Gastrocnemius medialis (tissue), 4 donors: ENCODE measurements at regions not wholly inside any gene's neighbourhood (a gene's known extent, or its start where the extent isn't known, plus 50 kb on each side); places are given as distances from the start of the nearest gene placed in this dataset.

Experiments used
- ATAC-seq, 2 donors: fragments of 150-250 bp; one replicate each; pipeline ENCODE4 v1.9.1; 2016
- DNase-seq, 2 donors: peaks; one replicate each; pipeline ENCODE4 v3.0.0-alpha.2; 2019
- H3K27ac ChIP-seq, 4 donors: fragments of 200-600 bp; sonication (generic); 1 replicate in 1 of 4; 2 replicates in 3 of 4; pipeline ENCODE4 v1.5.1; 2016 to 2018; ENCODE audit warnings: mild to moderate bottlenecking in 2 of 4, moderate library complexity in 1 of 4
- H3K27me3 ChIP-seq, 3 donors: fragments of 200-600 bp; sonication (generic) in 2 of 3; 1 replicate in 1 of 3; 2 replicates in 2 of 3; pipeline versions ENCODE4 v1.5.1 to v1.6.0; 2016 to 2019; ENCODE audit warnings: mild to moderate bottlenecking in 1 of 3, moderate library complexity in 1 of 3
- H3K36me3 ChIP-seq, 2 donors: fragments of 200-600 bp; sonication (generic) in 1 of 2; one replicate each; pipeline ENCODE4 v1.5.1; 2017 to 2018
- H3K4me1 ChIP-seq, 2 donors: fragments of 200-600 bp; sonication (generic) in 1 of 2; one replicate each; pipeline ENCODE4 v1.5.1; 2016 to 2017; ENCODE audit warnings: mild to moderate bottlenecking in 2 of 2
- H3K4me3 ChIP-seq, 4 donors: fragments of 200-600 bp; sonication (generic) in 3 of 4; 1 replicate in 1 of 4; 2 replicates in 3 of 4; pipeline ENCODE4 v1.5.1; 2016 to 2019; ENCODE audit warnings: mild to moderate bottlenecking in 2 of 4
- H3K9me3 ChIP-seq, 3 donors: fragments of 200-600 bp; sonication (generic) in 2 of 3; 1 replicate in 1 of 3; 2 replicates in 2 of 3; pipeline ENCODE4 v1.5.1; 2016 to 2019
- CTCF ChIP-seq, 5 experiments: fragments of 450-650 bp in 3 of 5; fragments of 200-600 bp in 2 of 5; sonication (generic) in 2 of 5; IDR thresholded peaks in 4 of 5; conservative IDR thresholded peaks in 1 of 5; 1 replicate in 4 of 5; 2 replicates in 1 of 5; pipeline ENCODE4 v1.5.1; 2016 to 2019; ENCODE audit warnings: antibody characterized with exemption in 5 of 5, mild to moderate bottlenecking in 3 of 5, moderate library complexity in 3 of 5
- POLR2A ChIP-seq, 2 donors: fragments of 450-650 bp; IDR thresholded peaks; one replicate each; pipeline ENCODE4 v1.6.1; 2017; ENCODE audit warnings: antibody characterized with exemption in 2 of 2, mild to moderate bottlenecking in 2 of 2, moderate library complexity in 2 of 2
- in situ Hi-C, 4 donors: fragments of 200-750 bp; cut with MboI; loops; one replicate each; pipeline versions ENCODE4 v1.15.0 to v1.8.0; 2017; ENCODE audit warnings: low sequenced_read_pairs in 4 of 4
- intact Hi-C: fragments of 100-400 bp; cut with DNase I; formaldehyde crosslinking; loops from one replicate; pipeline ENCODE4 v1.15.1; 2023; ENCODE audit warnings: low total_unique reads

DNA sequence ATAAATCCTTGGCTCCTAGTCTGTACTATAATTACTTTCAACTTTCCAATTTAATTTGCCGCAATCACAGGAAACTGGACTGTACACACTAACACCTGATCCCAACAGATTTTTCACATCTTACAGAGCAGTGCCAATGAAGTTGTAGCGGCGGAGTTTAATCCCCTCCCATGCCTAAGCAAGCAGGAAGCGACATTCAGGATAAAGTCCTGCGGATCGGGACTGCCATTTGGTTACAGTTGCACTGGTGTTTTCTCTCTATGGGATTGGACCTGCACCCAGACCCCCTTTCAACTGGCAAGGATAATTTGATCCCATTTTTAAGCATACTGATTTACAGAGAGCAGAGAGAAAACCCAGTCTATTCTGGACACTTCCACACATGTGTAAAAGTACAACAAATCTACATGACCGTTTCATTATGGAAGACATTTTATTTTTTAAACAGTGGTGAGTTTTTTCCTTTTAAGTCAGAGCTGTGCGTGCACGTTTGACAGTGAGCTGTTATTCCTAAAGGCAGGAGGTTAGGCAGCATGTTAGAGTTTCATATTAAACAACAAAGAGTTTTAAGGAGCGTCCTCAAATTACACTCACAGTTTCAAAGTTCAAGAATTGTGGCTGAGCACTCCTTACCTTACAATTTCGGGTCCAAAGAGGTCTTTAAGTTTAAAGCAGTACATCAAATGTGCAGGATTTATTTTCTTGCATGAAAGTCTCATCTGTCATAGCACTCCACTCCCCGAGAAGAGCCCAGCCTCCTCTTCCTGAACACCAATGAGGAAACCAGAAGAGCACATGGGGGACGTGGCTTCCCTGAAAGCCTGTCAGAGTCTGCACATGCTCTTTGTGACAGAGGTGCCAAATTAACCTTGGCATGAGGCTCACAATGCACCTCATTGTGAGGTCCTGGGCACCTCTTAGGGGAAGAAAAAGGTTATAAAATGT is 141.6 kb upstream of the RFC3 start:
- intact Hi-C loops, result no loop called here
- no peaks in the 10 kb centered on the region for H3K9me3 ChIP-seq
- in situ Hi-C loops, result no loop called here

DNA sequence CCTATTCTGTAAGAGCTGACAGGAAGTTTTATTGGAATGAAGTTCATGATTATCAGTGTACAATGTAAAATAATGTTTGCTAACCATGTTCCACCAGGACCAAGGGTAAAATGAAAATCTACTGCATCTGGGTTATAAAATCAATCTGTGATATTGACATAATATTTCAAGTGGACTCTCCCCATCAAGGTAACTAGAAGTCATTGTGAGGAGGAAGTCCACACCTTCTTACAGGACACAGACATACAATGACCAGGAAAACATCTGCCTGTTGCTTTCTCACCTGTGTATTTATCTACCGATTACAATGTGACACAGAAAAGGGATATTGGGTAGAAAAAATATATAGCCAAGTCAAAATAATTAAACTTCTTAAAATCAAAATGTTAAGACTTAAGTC is 140.7 kb upstream of the RFC3 start:
- H3K36me3 ChIP-seq, result no peaks in the 10 kb centered on the region
- intact Hi-C loops, result no loop called here
- TF ChIP-seq CTCF (IDR thresholded peaks at IDR 0.05 in 4 of 5, conservative IDR thresholded peaks at IDR 0.05 in 1 of 5) (no peak), POLR2A (IDR thresholded peaks at IDR 0.05) (no peak)
- peaks cover 13 to 17% of the 10 kb centered on the region in 2 donors for H3K4me1 ChIP-seq
- peak overlapping the region; percentile 49 to 62 (median 56) for H3K27ac ChIP-seq
- in situ Hi-C loops, result no loop called here
- ATAC-seq, result no peak
- no peaks in the 10 kb centered on the region for H3K27me3 ChIP-seq
- DNase-seq, result no peak
- peak overlapping the region in 1 of 4 donors; percentile 58 for H3K4me3 ChIP-seq
- no peaks in the 10 kb centered on the region for H3K9me3 ChIP-seq

More for the DNA sequence above, 141.6 kb upstream of the RFC3 start:
- ATAC-seq, result peak; percentile 94
- Histone ChIP-seq H3K4me1 (peaks cover 13 to 17% of the 10 kb centered on the region in 2 donors), H3K36me3 (no peaks in the 10 kb centered on the region), H3K27ac (peak overlapping the region; percentile 49 to 62 (median 56)), H3K4me3 (peak overlapping the region; percentile 53 to 68 (median 56)), H3K27me3 (no peaks in the 10 kb centered on the region)
- TF ChIP-seq POLR2A (IDR thresholded peaks at IDR 0.05) (no peak), CTCF (IDR thresholded peaks at IDR 0.05 in 4 of 5, conservative IDR thresholded peaks at IDR 0.05 in 1 of 5) (no peak)
- DNase-seq, result peak; percentile 47 to 48

DNA sequence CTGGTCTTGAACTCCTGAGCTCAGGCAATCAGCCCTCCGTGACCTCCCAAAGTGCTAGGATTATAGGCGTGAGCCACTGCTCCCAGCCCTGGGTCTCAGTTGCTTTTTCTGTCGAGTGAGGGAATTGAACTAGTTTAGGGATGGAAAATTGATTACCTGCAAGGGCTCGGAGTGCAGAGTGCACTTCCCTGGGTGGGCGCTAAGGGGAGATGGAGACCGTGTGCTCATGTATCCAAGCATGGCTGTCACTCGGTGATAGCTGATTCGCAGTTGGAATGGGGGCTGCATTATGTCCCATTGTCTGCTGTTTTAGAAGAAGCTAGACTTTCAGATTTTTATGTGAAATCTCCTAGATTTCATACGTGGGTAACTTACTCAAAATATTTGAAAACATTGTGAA is 139.9 kb upstream of the RFC3 start:
- intact Hi-C loops, result no loop called here
- H3K9me3 ChIP-seq, result no peaks in the 10 kb centered on the region
- peaks cover 13 to 17% of the 10 kb centered on the region in 2 donors for H3K4me1 ChIP-seq
- in situ Hi-C loops, result no loop called here
- no peaks in the 10 kb centered on the region for H3K27me3 ChIP-seq
- H3K4me3 ChIP-seq, result no peak overlapping the region
- H3K27ac ChIP-seq, result no peak overlapping the region
- no peaks in the 10 kb centered on the region for H3K36me3 ChIP-seq
- ATAC-seq (no peak), DNase-seq (no peak)
- no peak for TF ChIP-seq CTCF (IDR thresholded peaks at IDR 0.05 in 4 of 5, conservative IDR thresholded peaks at IDR 0.05 in 1 of 5)
- TF ChIP-seq POLR2A (IDR thresholded peaks at IDR 0.05), result no peak

GRCh38 chr13:33678906-33679657 is 138.9 kb upstream of the RFC3 start:
- in situ Hi-C loops (no loop called here), intact Hi-C loops (no loop called here)
- no peak for TF ChIP-seq CTCF (IDR thresholded peaks at IDR 0.05 in 4 of 5, conservative IDR thresholded peaks at IDR 0.05 in 1 of 5)
- no peak for TF ChIP-seq POLR2A (IDR thresholded peaks at IDR 0.05)
- DNase-seq (no peak), ATAC-seq (no peak)
- Histone ChIP-seq H3K4me3 (no peak overlapping the region), H3K27me3 (no peaks in the 10 kb centered on the region), H3K27ac (peak overlapping the region in 2 of 4 donors; percentile 12 to 23), H3K4me1 (peaks cover 13 to 17% of the 10 kb centered on the region in 2 donors), H3K9me3 (no peaks in the 10 kb centered on the region), H3K36me3 (no peaks in the 10 kb centered on the region)
